LNCaP clone FGC (cell line): ENCODE measurements at regions not wholly inside any gene's neighbourhood (a gene's known extent, or its start where the extent isn't known, plus 50 kb on each side); places are given as distances from the start of the nearest gene placed in this dataset.

Experiments
- DNase-seq: peaks from one replicate; pipeline ENCODE4 v3.0.0-alpha.2; 2011; ENCODE audit warnings: low read depth
- H3K4me3 ChIP-seq: 2 replicates; pipeline ENCODE4 v1.5.1; 2011; ENCODE audit warnings: mild to moderate bottlenecking, low read depth, low read length, control low read depth
- CTCF ChIP-seq: IDR thresholded peaks from 2 replicates; pipeline ENCODE4 v1.5.1; 2012; ENCODE audit warnings: mild to moderate bottlenecking; ENCODE audit not compliant: control insufficient read depth, insufficient read depth; ENCODE audit errors: extremely low read depth

- no peak overlapping the region for H3K4me3 ChIP-seq
- no peak for DNase-seq
- no peak for TF ChIP-seq CTCF
Measured at GRCh38 chr3:29083081-29083480, 197.8 kb upstream of the RBMS3 start.

- no peak for DNase-seq
- TF ChIP-seq CTCF = no peak
Measured at GRCh38 chr3:29083676-29084075, 197.2 kb upstream of the RBMS3 start.

GRCh38 chr3:29088579-29088978, 192.3 kb upstream of the RBMS3 start:
- TF ChIP-seq CTCF = no peak
- DNase-seq = no peak
- no peak overlapping the region for H3K4me3 ChIP-seq

More at GRCh38 chr3:29083676-29084075, 197.2 kb upstream of the RBMS3 start:
- H3K4me3 ChIP-seq = no peak overlapping the region

- no peak for DNase-seq
- no peak for TF ChIP-seq CTCF
- H3K4me3 ChIP-seq = no peak overlapping the region
Measured at GRCh38 chr3:29090912-29091597, 189.8 kb upstream of the RBMS3 start.

GRCh38 chr3:29091599-29092189, 189.2 kb upstream of the RBMS3 start:
- no peak overlapping the region for H3K4me3 ChIP-seq
- no peak for DNase-seq
- no peak for TF ChIP-seq CTCF

GRCh38 chr3:29092348-29092747, 188.5 kb upstream of the RBMS3 start:
- no peak for DNase-seq
- TF ChIP-seq CTCF = no peak
- H3K4me3 ChIP-seq = no peak overlapping the region

GRCh38 chr3:29099296-29099695, 181.6 kb upstream of the RBMS3 start:
- no peak for DNase-seq
- TF ChIP-seq CTCF = no peak
- no peak overlapping the region for H3K4me3 ChIP-seq
